ENCODE measurements at regions not wholly inside any gene's neighbourhood (a gene's known extent, or its start where the extent isn't known, plus 50 kb on each side); places are given as distances from the start of the nearest gene placed in this dataset.

- no peak for DNase-seq
Observed at GRCh38 chr2:2867397-2867979, 510.1 kb downstream of the EIPR1 start.

GRCh38 chr2:2866459-2866858, 511.2 kb downstream of the EIPR1 start:
- DNase-seq = no peak

GRCh38 chr2:2862386-2862785, 515.2 kb downstream of the EIPR1 start:
- no peak for DNase-seq

- no peak for DNase-seq
Observed at GRCh38 chr2:2861666-2862240, 515.9 kb downstream of the EIPR1 start.

- DNase-seq = no peak
Observed at GRCh38 chr2:2860589-2861300, 516.9 kb downstream of the EIPR1 start.

GRCh38 chr2:2859732-2860131, 517.9 kb downstream of the EIPR1 start:
- DNase-seq = no peak

GRCh38 chr2:2859164-2859563, 518.5 kb downstream of the EIPR1 start:
- no peak for DNase-seq

GRCh38 chr2:2856723-2857415, 520.7 kb downstream of the EIPR1 start:
- DNase-seq = no peak

- DNase-seq = no peak
Observed at GRCh38 chr2:2855297-2855696, 522.3 kb downstream of the EIPR1 start.

GRCh38 chr2:2853346-2853745, 522.3 kb upstream of the MYT1L start:
- no peak for DNase-seq

- no peak for DNase-seq
Observed at GRCh38 chr2:2851806-2852777, 521.0 kb upstream of the MYT1L start.

GRCh38 chr2:2851316-2851715, 520.2 kb upstream of the MYT1L start:
- no peak for DNase-seq

GRCh38 chr2:2850859-2851258, 519.8 kb upstream of the MYT1L start:
- no peak for DNase-seq

GRCh38 chr2:2850218-2850755, 519.2 kb upstream of the MYT1L start:
- DNase-seq = no peak

GRCh38 chr2:2849464-2850217, 518.6 kb upstream of the MYT1L start:
- no peak for DNase-seq

GRCh38 chr2:2848621-2849333, 517.7 kb upstream of the MYT1L start:
- DNase-seq = no peak

GRCh38 chr2:2848198-2848597, 517.1 kb upstream of the MYT1L start:
- no peak for DNase-seq

GRCh38 chr2:2847209-2847676, 516.2 kb upstream of the MYT1L start:
- DNase-seq = no peak

GRCh38 chr2:2846332-2847208, 515.5 kb upstream of the MYT1L start:
- DNase-seq = no peak

- no peak for DNase-seq
Observed at GRCh38 chr2:2845806-2846315, 514.8 kb upstream of the MYT1L start.
